Glutamatergic neuron (in vitro differentiated cells): ENCODE measurements at regions not wholly inside any gene's neighbourhood (a gene's known extent, or its start where the extent isn't known, plus 50 kb on each side); places are given as distances from the start of the nearest gene placed in this dataset.

ENCODE experiments used
- DNase-seq: peaks from one replicate; pipeline ENCODE4 v3.0.0; 2022
- H3K27ac Mint-ChIP-seq: one replicate; pipeline ENCODE4 v1.8.0; 2020; ENCODE audit warnings: mild to moderate bottlenecking, mixed read lengths, inconsistent platforms; ENCODE audit not compliant: unreplicated experiment
- H3K27me3 Mint-ChIP-seq: one replicate; pipeline ENCODE4 v1.8.0; 2020; ENCODE audit warnings: mild to moderate bottlenecking, moderate library complexity, mixed read lengths, inconsistent platforms; ENCODE audit not compliant: unreplicated experiment
- H3K36me3 Mint-ChIP-seq: one replicate; pipeline ENCODE4 v1.8.0; 2020; ENCODE audit warnings: mild to moderate bottlenecking, mixed read lengths, inconsistent platforms; ENCODE audit not compliant: unreplicated experiment
- H3K4me1 Mint-ChIP-seq: one replicate; pipeline ENCODE4 v1.8.0; 2020; ENCODE audit warnings: mild to moderate bottlenecking, low read depth, mixed read lengths, inconsistent platforms; ENCODE audit not compliant: unreplicated experiment
- H3K4me3 Mint-ChIP-seq: one replicate; pipeline ENCODE4 v1.8.0; 2020; ENCODE audit warnings: mild to moderate bottlenecking, mixed read lengths, inconsistent platforms; ENCODE audit not compliant: unreplicated experiment
- H3K9me3 Mint-ChIP-seq: one replicate; pipeline ENCODE4 v1.8.0; 2020; ENCODE audit warnings: mild to moderate bottlenecking, moderate library complexity, mixed read lengths, inconsistent platforms; ENCODE audit not compliant: unreplicated experiment
- CTCF ChIP-seq: fragments of 200-600 bp; sonication (generic); IDR thresholded peaks from one replicate; pipeline ENCODE4 v1.5.0; 2021; ENCODE audit not compliant: partially characterized antibody, unreplicated experiment

- Mint-ChIP-seq H3K9me3 (no peaks in the 10 kb centered on the region), H3K36me3 (no peaks in the 10 kb centered on the region), H3K27me3 (no peaks in the 10 kb centered on the region), H3K27ac (no peak overlapping the region), H3K4me1 (no peaks in the 10 kb centered on the region), H3K4me3 (no peak overlapping the region)
- no peak for DNase-seq
- TF ChIP-seq CTCF, result no peak
These were observed 114.0 kb downstream of the LCA5 start for GRCh38 chr6:79423216-79423615.

DNA sequence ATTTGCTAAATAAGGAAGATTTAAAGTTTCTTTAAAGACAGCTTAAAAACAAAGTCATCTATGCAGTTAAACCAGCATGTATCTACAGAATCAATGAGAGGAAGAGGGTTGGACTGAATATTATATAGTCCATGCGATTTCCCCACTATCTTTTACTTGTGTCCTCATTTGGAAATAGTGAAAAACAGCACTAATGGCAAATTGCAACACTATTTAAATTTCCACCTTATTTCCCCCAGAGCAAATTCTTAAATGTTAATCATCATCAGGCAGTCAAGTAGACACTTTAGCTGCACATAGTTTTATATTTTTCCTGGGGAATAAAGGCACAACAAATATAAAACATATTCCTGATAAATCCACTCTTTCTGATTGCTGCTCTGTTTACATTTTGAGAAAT is 114.6 kb downstream of the LCA5 start:
- Mint-ChIP-seq H3K4me3 (no peak overlapping the region), H3K9me3 (no peaks in the 10 kb centered on the region), H3K27ac (no peak overlapping the region), H3K27me3 (no peaks in the 10 kb centered on the region), H3K4me1 (no peaks in the 10 kb centered on the region), H3K36me3 (no peaks in the 10 kb centered on the region)
- DNase-seq, result no peak
- TF ChIP-seq CTCF, result no peak

DNA sequence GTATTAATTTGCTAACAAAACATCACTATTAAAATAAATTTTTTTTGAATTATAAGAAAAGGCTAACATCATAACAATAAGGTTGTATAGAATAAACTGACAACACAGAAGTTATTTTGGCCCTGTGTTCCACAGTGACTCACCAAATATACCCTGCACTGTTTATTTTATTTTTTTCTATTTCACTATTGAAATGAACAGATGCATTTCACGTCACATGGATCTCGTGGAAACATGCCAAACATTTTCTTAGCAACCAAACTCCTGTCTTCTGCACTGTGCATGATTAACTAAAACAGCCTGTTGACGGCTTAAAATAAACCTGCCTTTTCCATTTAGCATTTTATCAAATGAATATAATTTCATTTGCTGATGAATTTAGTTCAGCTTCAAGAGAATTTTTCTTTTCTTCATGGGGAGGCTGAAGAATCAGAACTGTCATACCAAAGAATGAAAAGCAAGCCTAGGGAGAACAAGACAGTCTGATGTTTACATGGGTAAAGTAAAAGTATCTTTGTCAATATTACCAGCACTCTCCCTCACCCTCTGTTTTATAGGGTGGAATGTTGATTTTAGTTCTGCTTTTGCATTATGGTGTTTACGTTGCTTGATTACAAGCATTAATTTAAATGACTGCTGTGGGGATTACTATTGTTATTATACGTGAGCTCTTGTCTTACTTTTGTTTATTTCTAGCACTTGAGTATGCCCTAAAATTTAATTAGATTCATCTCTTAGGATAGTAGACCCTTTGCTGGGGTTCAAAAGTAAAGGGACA is 115.3 kb downstream of the LCA5 start:
- H3K4me3 Mint-ChIP-seq, result no peak overlapping the region
- H3K9me3 Mint-ChIP-seq, result no peaks in the 10 kb centered on the region
- H3K4me1 Mint-ChIP-seq, result no peaks in the 10 kb centered on the region
- no peaks in the 10 kb centered on the region for H3K27me3 Mint-ChIP-seq
- H3K36me3 Mint-ChIP-seq, result no peaks in the 10 kb centered on the region
- H3K27ac Mint-ChIP-seq, result no peak overlapping the region
- no peak for TF ChIP-seq CTCF
- DNase-seq, result no peak

GRCh38 chr6:79421001-79421411 is 116.2 kb downstream of the LCA5 start:
- Mint-ChIP-seq H3K27me3 (no peaks in the 10 kb centered on the region), H3K27ac (no peak overlapping the region), H3K9me3 (no peaks in the 10 kb centered on the region), H3K36me3 (no peaks in the 10 kb centered on the region), H3K4me3 (no peak overlapping the region), H3K4me1 (no peaks in the 10 kb centered on the region)
- no peak for DNase-seq
- no peak for TF ChIP-seq CTCF

DNA sequence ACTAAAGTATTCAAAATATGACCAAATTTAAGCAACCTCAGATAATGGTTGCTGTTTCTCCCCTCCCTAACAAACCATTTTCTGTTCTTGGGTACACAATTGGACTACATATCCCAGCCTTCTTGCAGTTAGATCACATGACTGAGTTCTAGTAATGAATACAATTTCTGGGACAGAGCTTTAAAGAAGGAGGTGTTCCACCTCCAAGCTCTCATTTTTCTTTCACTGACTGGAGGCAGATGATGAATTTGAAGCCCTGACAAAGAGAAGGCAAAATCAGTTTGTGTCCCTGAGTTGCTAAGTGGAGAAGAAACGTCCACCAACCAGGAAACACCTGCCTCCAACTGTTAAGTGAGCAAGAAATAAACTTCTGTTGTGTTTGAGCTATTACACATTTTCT is 117.2 kb downstream of the LCA5 start:
- no peaks in the 10 kb centered on the region for H3K9me3 Mint-ChIP-seq
- H3K4me3 Mint-ChIP-seq, result no peak overlapping the region
- H3K36me3 Mint-ChIP-seq, result no peaks in the 10 kb centered on the region
- no peak for DNase-seq
- no peak for TF ChIP-seq CTCF
- H3K4me1 Mint-ChIP-seq, result no peaks in the 10 kb centered on the region
- H3K27me3 Mint-ChIP-seq, result no peaks in the 10 kb centered on the region
- no peak overlapping the region for H3K27ac Mint-ChIP-seq
